Hepatocyte (in vitro differentiated cells): ENCODE measurements at regions not wholly inside any gene's neighbourhood (a gene's known extent, or its start where the extent isn't known, plus 50 kb on each side); places are given as distances from the start of the nearest gene placed in this dataset.
"Not testable (repeated sequence)": the region's sequence is repeated elsewhere in the genome, so short reads cannot be mapped to it uniquely, and the experiment has no call there.

ENCODE experiments used
- DNase-seq: peaks from one replicate; pipeline ENCODE4 v3.0.0-alpha.2; 2016; ENCODE audit warnings: low spot score
- H2AFZ ChIP-seq: fragments of 200-600 bp; sonication (generic); 2 replicates; pipeline ENCODE4 v1.6.0; 2016; ENCODE audit warnings: antibody characterized with exemption, mild to moderate bottlenecking
- H3K27ac ChIP-seq: fragments of 200-600 bp; sonication (generic); 2 replicates; pipeline ENCODE4 v1.5.1; 2016; ENCODE audit warnings: mild to moderate bottlenecking
- H3K27me3 ChIP-seq: fragments of 200-600 bp; sonication (generic); 2 replicates; pipeline ENCODE4 v1.6.1; 2016
- H3K36me3 ChIP-seq: fragments of 200-600 bp; sonication (generic); replicated peaks from 2 replicates; pipeline ENCODE4 v1.5.1; 2016; ENCODE audit warnings: low read depth; ENCODE audit not compliant: insufficient read depth
- H3K4me1 ChIP-seq: fragments of 200-600 bp; sonication (generic); 2 replicates; pipeline ENCODE4 v1.5.1; 2016; ENCODE audit warnings: mild to moderate bottlenecking, moderate library complexity; ENCODE audit not compliant: insufficient read depth
- H3K4me2 ChIP-seq: fragments of 200-600 bp; sonication (generic); 2 replicates; pipeline ENCODE4 v1.6.0; 2016
- H3K4me3 ChIP-seq: fragments of 200-600 bp; sonication (generic); 2 replicates; pipeline ENCODE4 v1.5.1; 2016; ENCODE audit warnings: mild to moderate bottlenecking
- H3K79me2 ChIP-seq: fragments of 200-600 bp; sonication (generic); 2 replicates; pipeline ENCODE4 v1.6.0; 2017; ENCODE audit warnings: mild to moderate bottlenecking
- H3K9me2 ChIP-seq: fragments of 200-600 bp; sonication (generic); replicated peaks from 2 replicates; pipeline ENCODE4 v1.6.0; 2017; ENCODE audit warnings: mild to moderate bottlenecking; ENCODE audit not compliant: insufficient read depth
- H3K9me3 ChIP-seq: fragments of 200-600 bp; sonication (generic); 2 replicates; pipeline ENCODE4 v1.5.1; 2016; ENCODE audit warnings: low read depth, mild to moderate bottlenecking
- H4K20me1 ChIP-seq: fragments of 200-600 bp; sonication (generic); 2 replicates; pipeline ENCODE4 v1.6.0; 2016; ENCODE audit warnings: mild to moderate bottlenecking; ENCODE audit not compliant: insufficient read depth, poor library complexity, severe bottlenecking
- EZH2 ChIP-seq: fragments of 200-600 bp; sonication (generic); IDR thresholded peaks from 2 replicates; pipeline ENCODE4 v1.6.1; 2016; ENCODE audit warnings: antibody characterized with exemption, mild to moderate bottlenecking, borderline replicate concordance
- EZH2phosphoT487 ChIP-seq: fragments of 200-600 bp; sonication (generic); IDR thresholded peaks from one replicate; pipeline ENCODE4 v1.6.1; 2018; ENCODE audit warnings: antibody characterized with exemption, mild to moderate bottlenecking, low read depth, moderate library complexity; ENCODE audit not compliant: unreplicated experiment, severe bottlenecking
- WGBS: methylation state at CpG from one replicate; pipeline ENCODE4 v1.1.6; 2016; ENCODE audit warnings: low lambda C conversion rate; ENCODE audit errors: missing lambda C conversion rate; 5-methylcytosine and 5-hydroxymethylcytosine counted together
- TF ChIP-seq, protein P1 (sequence below): fragments of 200-600 bp; sonication (generic); IDR thresholded peaks from 2 replicates; pipeline ENCODE4 v1.5.1; 2016; ENCODE audit warnings: antibody characterized with exemption, mild to moderate bottlenecking; ENCODE audit not compliant: poor library complexity

DNA sequence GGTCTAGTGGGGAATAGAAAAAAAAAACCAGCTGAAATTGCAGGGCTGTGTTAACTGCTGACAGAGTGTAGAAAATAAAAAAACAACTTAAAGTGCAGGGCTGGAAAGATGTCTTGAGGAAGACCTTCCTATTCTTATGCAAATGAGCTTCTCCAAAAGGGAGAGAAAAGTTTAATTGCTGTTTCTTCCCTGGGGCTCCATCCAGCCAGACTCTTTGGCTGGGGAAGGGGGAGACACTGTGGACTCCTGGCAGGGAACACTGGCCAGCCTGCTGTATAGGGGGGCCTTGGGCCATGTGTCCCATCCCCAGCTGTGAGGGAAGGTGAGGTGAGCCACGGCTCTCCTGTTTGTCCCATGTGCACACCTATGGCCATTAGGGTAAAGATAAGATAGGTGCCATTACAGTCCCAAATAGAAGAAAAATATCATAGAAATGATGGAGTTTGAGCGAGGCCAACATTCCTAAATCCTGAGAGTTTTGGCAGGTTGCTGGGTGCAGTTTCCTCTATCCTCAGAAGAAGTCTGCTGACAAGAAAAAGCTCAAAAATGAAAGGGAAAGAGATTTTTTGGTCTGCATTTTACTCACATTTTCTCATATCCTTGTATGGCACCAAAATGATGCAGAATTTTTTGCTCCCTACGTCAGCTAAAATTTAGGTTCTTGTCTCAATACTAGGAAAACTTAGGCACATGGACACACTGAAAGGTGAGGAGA is 901.7 kb downstream of the PLOD2 start:
- WGBS: 84% methylated on average over 3 of the region's 3 CpGs
- Histone ChIP-seq H3K4me1 (no peaks in the 10 kb centered on the region), H4K20me1 (no peaks in the 10 kb centered on the region), H3K27ac (no peak overlapping the region), H3K79me2 (no peaks in the 10 kb centered on the region), H3K4me3 (no peak overlapping the region), H3K27me3 (no peaks in the 10 kb centered on the region), H2AFZ (no peak overlapping the region), H3K36me3 (no peaks in the 10 kb centered on the region), H3K9me3 (no peaks in the 10 kb centered on the region), H3K9me2 (no peaks in the 10 kb centered on the region), H3K4me2 (no peak overlapping the region)
- TF ChIP-seq, protein P1, sequence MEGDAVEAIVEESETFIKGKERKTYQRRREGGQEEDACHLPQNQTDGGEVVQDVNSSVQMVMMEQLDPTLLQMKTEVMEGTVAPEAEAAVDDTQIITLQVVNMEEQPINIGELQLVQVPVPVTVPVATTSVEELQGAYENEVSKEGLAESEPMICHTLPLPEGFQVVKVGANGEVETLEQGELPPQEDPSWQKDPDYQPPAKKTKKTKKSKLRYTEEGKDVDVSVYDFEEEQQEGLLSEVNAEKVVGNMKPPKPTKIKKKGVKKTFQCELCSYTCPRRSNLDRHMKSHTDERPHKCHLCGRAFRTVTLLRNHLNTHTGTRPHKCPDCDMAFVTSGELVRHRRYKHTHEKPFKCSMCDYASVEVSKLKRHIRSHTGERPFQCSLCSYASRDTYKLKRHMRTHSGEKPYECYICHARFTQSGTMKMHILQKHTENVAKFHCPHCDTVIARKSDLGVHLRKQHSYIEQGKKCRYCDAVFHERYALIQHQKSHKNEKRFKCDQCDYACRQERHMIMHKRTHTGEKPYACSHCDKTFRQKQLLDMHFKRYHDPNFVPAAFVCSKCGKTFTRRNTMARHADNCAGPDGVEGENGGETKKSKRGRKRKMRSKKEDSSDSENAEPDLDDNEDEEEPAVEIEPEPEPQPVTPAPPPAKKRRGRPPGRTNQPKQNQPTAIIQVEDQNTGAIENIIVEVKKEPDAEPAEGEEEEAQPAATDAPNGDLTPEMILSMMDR: no peak
- TF ChIP-seq EZH2phosphoT487: no peak
- no peak for TF ChIP-seq EZH2
- no peak for DNase-seq

GRCh38 chr3:145263458-145263857 is 897.5 kb downstream of the PLOD2 start:
- H3K4me1 ChIP-seq, H3K27ac ChIP-seq, H4K20me1 ChIP-seq, H3K9me3 ChIP-seq, DNase-seq, H3K9me2 ChIP-seq, H3K4me3 ChIP-seq, H3K4me2 ChIP-seq, H3K27me3 ChIP-seq, H3K36me3 ChIP-seq, H3K79me2 ChIP-seq, H2AFZ ChIP-seq: not testable (repeated sequence)
- 91% methylated on average over 1 of the region's 1 CpG for WGBS

- TF ChIP-seq EZH2phosphoT487 (no peak), EZH2 (no peak)
- TF ChIP-seq, protein P1: no peak
- Histone ChIP-seq H3K36me3 (no peaks in the 10 kb centered on the region), H3K79me2 (no peaks in the 10 kb centered on the region), H3K9me2 (no peaks in the 10 kb centered on the region), H3K9me3 (no peaks in the 10 kb centered on the region), H3K4me3 (no peak overlapping the region), H4K20me1 (no peaks in the 10 kb centered on the region), H3K4me1 (no peaks in the 10 kb centered on the region), H3K27me3 (no peaks in the 10 kb centered on the region), H3K27ac (no peak overlapping the region), H2AFZ (no peak overlapping the region), H3K4me2 (no peak overlapping the region)
- DNase-seq: no peak
- 63% methylated on average over 6 of the region's 6 CpGs for WGBS
Measured at GRCh38 chr3:145266368-145266767, 894.6 kb downstream of the PLOD2 start.

DNA sequence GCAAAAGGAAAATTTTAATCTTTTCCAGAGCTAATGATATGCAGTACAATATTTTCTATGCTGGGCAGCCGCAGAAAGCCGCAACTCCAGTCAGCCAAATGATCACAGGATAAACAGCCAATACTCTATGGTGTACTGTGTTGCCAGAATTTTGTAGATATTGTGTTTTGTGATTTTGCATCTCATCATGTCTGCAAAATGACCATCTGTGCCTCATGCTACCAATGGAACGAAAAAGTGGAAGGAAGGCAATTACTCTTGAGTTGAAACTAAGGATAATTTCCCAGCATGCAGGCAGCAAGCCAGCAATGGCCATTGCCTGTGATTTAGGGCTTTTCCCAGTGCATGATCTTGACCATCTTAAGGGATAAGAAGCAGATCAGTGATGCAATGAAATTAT is 891.9 kb downstream of the PLOD2 start:
- no peak for DNase-seq
- Histone ChIP-seq H3K27me3 (no peaks in the 10 kb centered on the region), H3K4me3 (no peak overlapping the region), H3K79me2 (no peaks in the 10 kb centered on the region), H3K27ac (no peak overlapping the region), H4K20me1 (no peaks in the 10 kb centered on the region), H3K4me2 (no peak overlapping the region), H3K4me1 (no peaks in the 10 kb centered on the region), H3K9me2 (no peaks in the 10 kb centered on the region), H3K36me3 (no peaks in the 10 kb centered on the region), H3K9me3 (no peaks in the 10 kb centered on the region), H2AFZ (no peak overlapping the region)
- 93% methylated on average over 3 of the region's 3 CpGs for WGBS
- no peak for TF ChIP-seq EZH2phosphoT487
- no peak for TF ChIP-seq EZH2
- TF ChIP-seq, protein P1: no peak
